ENCODE measurements at regions not wholly inside any gene's neighbourhood (a gene's known extent, or its start where the extent isn't known, plus 50 kb on each side); places are given as distances from the start of the nearest gene placed in this dataset.

- no peak overlapping the region for H3K27ac Mint-ChIP-seq
- H3K9me3 Mint-ChIP-seq = no peaks in the 10 kb centered on the region
- no peak overlapping the region for H3K4me3 Mint-ChIP-seq
- H3K4me1 Mint-ChIP-seq = peaks cover 27% of the 10 kb centered on the region
- peaks cover 7% of the 10 kb centered on the region for H3K36me3 Mint-ChIP-seq
- DNase-seq (ENCODE audit: low spot score in 2 of 2) = no peak
- ATAC-seq = no peak
Measured at GRCh38 chr3:110811050-110811449, 260.6 kb upstream of the NECTIN3 start.

- peaks cover 20% of the 10 kb centered on the region for H3K4me1 Mint-ChIP-seq
- H3K4me3 Mint-ChIP-seq = peak overlapping the region; percentile 64
- DNase-seq (ENCODE audit: low spot score in 2 of 2) (no peak), ATAC-seq (no peak)
- peaks cover 7% of the 10 kb centered on the region for H3K36me3 Mint-ChIP-seq
- H3K9me3 Mint-ChIP-seq = no peaks in the 10 kb centered on the region
- peak overlapping the region; percentile 90 for H3K27ac Mint-ChIP-seq
Measured at GRCh38 chr3:110813541-110813940, 258.1 kb upstream of the NECTIN3 start.

GRCh38 chr3:110814170-110815007 lies 257.2 kb upstream of the NECTIN3 start:
- ATAC-seq = peak; percentile 91
- H3K27ac Mint-ChIP-seq = peak overlapping the region; percentile 90

GRCh38 chr3:110815008-110815583 lies 256.5 kb upstream of the NECTIN3 start:
- peaks cover 20% of the 10 kb centered on the region for H3K4me1 Mint-ChIP-seq
- H3K4me3 Mint-ChIP-seq = peak overlapping the region; percentile 64
- H3K27ac Mint-ChIP-seq = peak overlapping the region; percentile 90
- DNase-seq (ENCODE audit: low spot score in 2 of 2) = no peak
- H3K36me3 Mint-ChIP-seq = peaks cover 7% of the 10 kb centered on the region
- no peaks in the 10 kb centered on the region for H3K9me3 Mint-ChIP-seq
- peak; percentile 35 for ATAC-seq

More at GRCh38 chr3:110814170-110815007, 257.2 kb upstream of the NECTIN3 start:
- no peaks in the 10 kb centered on the region for H3K9me3 Mint-ChIP-seq
- H3K4me3 Mint-ChIP-seq = peak overlapping the region; percentile 64
- peak; percentile 40 to 89 for DNase-seq (ENCODE audit: low spot score in 2 of 2)
- peaks cover 7% of the 10 kb centered on the region for H3K36me3 Mint-ChIP-seq
- H3K4me1 Mint-ChIP-seq = peaks cover 20% of the 10 kb centered on the region

GRCh38 chr3:110816008-110816407 lies 255.6 kb upstream of the NECTIN3 start:
- H3K9me3 Mint-ChIP-seq = no peaks in the 10 kb centered on the region
- H3K27ac Mint-ChIP-seq = no peak overlapping the region
- peaks cover 7% of the 10 kb centered on the region for H3K36me3 Mint-ChIP-seq
- H3K4me1 Mint-ChIP-seq = peaks cover 20% of the 10 kb centered on the region
- DNase-seq (ENCODE audit: low spot score in 2 of 2) (no peak), ATAC-seq (no peak)
- no peak overlapping the region for H3K4me3 Mint-ChIP-seq

- Mint-ChIP-seq H3K4me3 (no peak overlapping the region), H3K4me1 (no peaks in the 10 kb centered on the region)
- no peak for DNase-seq (ENCODE audit: low spot score in 2 of 2)
Measured at GRCh38 chr3:110821586-110821985, 250.0 kb upstream of the NECTIN3 start.

GRCh38 chr3:110822971-110823370 lies 248.6 kb upstream of the NECTIN3 start:
- no peak for DNase-seq (ENCODE audit: low spot score in 2 of 2)
- Mint-ChIP-seq H3K4me1 (no peaks in the 10 kb centered on the region), H3K9me3 (peaks cover 3% of the 10 kb centered on the region), H3K27ac (no peak overlapping the region), H3K36me3 (no peaks in the 10 kb centered on the region), H3K4me3 (no peak overlapping the region)
- ATAC-seq = no peak

More at GRCh38 chr3:110821586-110821985, 250.0 kb upstream of the NECTIN3 start:
- ATAC-seq = no peak
- Mint-ChIP-seq H3K9me3 (peaks cover 1% of the 10 kb centered on the region), H3K36me3 (no peaks in the 10 kb centered on the region), H3K27ac (no peak overlapping the region)

- Mint-ChIP-seq H3K36me3 (no peaks in the 10 kb centered on the region), H3K9me3 (no peaks in the 10 kb centered on the region), H3K4me1 (no peaks in the 10 kb centered on the region), H3K4me3 (no peak overlapping the region), H3K27ac (no peak overlapping the region)
- no peak for ATAC-seq
- DNase-seq (ENCODE audit: low spot score in 2 of 2) = no peak
Measured at GRCh38 chr3:110846971-110847370, 224.6 kb upstream of the NECTIN3 start.

GRCh38 chr3:110849064-110849463 lies 222.6 kb upstream of the NECTIN3 start:
- Mint-ChIP-seq H3K9me3 (no peaks in the 10 kb centered on the region), H3K4me3 (no peak overlapping the region), H3K4me1 (no peaks in the 10 kb centered on the region), H3K36me3 (no peaks in the 10 kb centered on the region), H3K27ac (no peak overlapping the region)
- ATAC-seq (no peak), DNase-seq (ENCODE audit: low spot score in 2 of 2) (no peak)

GRCh38 chr3:110851736-110852135 lies 219.9 kb upstream of the NECTIN3 start:
- no peaks in the 10 kb centered on the region for H3K4me1 Mint-ChIP-seq
- no peaks in the 10 kb centered on the region for H3K9me3 Mint-ChIP-seq
- DNase-seq (ENCODE audit: low spot score in 2 of 2) (no peak), ATAC-seq (no peak)
- no peak overlapping the region for H3K4me3 Mint-ChIP-seq
- no peak overlapping the region for H3K27ac Mint-ChIP-seq
- H3K36me3 Mint-ChIP-seq = no peaks in the 10 kb centered on the region

- no peaks in the 10 kb centered on the region for H3K36me3 Mint-ChIP-seq
- no peaks in the 10 kb centered on the region for H3K4me1 Mint-ChIP-seq
- no peak overlapping the region for H3K4me3 Mint-ChIP-seq
- no peak for ATAC-seq
- no peaks in the 10 kb centered on the region for H3K9me3 Mint-ChIP-seq
- no peak for DNase-seq (ENCODE audit: low spot score in 2 of 2)
- no peak overlapping the region for H3K27ac Mint-ChIP-seq
Measured at GRCh38 chr3:110855207-110855606, 216.4 kb upstream of the NECTIN3 start.

GRCh38 chr3:110856916-110857315 lies 214.7 kb upstream of the NECTIN3 start:
- Mint-ChIP-seq H3K4me1 (no peaks in the 10 kb centered on the region), H3K36me3 (no peaks in the 10 kb centered on the region), H3K9me3 (no peaks in the 10 kb centered on the region), H3K4me3 (no peak overlapping the region), H3K27ac (no peak overlapping the region)
- DNase-seq (ENCODE audit: low spot score in 2 of 2) (no peak), ATAC-seq (no peak)

- DNase-seq (ENCODE audit: low spot score in 2 of 2) (no peak), ATAC-seq (no peak)
- Mint-ChIP-seq H3K4me1 (no peaks in the 10 kb centered on the region), H3K36me3 (no peaks in the 10 kb centered on the region), H3K27ac (no peak overlapping the region), H3K9me3 (no peaks in the 10 kb centered on the region), H3K4me3 (no peak overlapping the region)
Measured at GRCh38 chr3:110858549-110858948, 213.1 kb upstream of the NECTIN3 start.

GRCh38 chr3:110859336-110859735 lies 212.3 kb upstream of the NECTIN3 start:
- H3K4me3 Mint-ChIP-seq = no peak overlapping the region
- H3K36me3 Mint-ChIP-seq = no peaks in the 10 kb centered on the region
- no peak overlapping the region for H3K27ac Mint-ChIP-seq
- DNase-seq (ENCODE audit: low spot score in 2 of 2) = no peak
- ATAC-seq = no peak
- no peaks in the 10 kb centered on the region for H3K9me3 Mint-ChIP-seq
- H3K4me1 Mint-ChIP-seq = no peaks in the 10 kb centered on the region

GRCh38 chr3:110859993-110860392 lies 211.6 kb upstream of the NECTIN3 start:
- ATAC-seq (no peak), DNase-seq (ENCODE audit: low spot score in 2 of 2) (no peak)
- no peak overlapping the region for H3K27ac Mint-ChIP-seq
- no peak overlapping the region for H3K4me3 Mint-ChIP-seq
- no peaks in the 10 kb centered on the region for H3K36me3 Mint-ChIP-seq
- H3K4me1 Mint-ChIP-seq = no peaks in the 10 kb centered on the region
- H3K9me3 Mint-ChIP-seq = no peaks in the 10 kb centered on the region

GRCh38 chr3:110865934-110866333 lies 205.7 kb upstream of the NECTIN3 start:
- no peak for ATAC-seq
- DNase-seq (ENCODE audit: low spot score in 2 of 2) = no peak
- Mint-ChIP-seq H3K4me3 (no peak overlapping the region), H3K4me1 (no peaks in the 10 kb centered on the region), H3K9me3 (no peaks in the 10 kb centered on the region), H3K27ac (no peak overlapping the region), H3K36me3 (no peaks in the 10 kb centered on the region)
